SK-N-SH treated with all-trans-retinoic acid at 6 μM for 48 hours (cell line): ENCODE measurements at regions not wholly inside any gene's neighbourhood (a gene's known extent, or its start where the extent isn't known, plus 50 kb on each side); places are given as distances from the start of the nearest gene placed in this dataset.

Experiments
- ATAC-seq: fragments of 200-7000 bp; cut with Tn5 transposase; 3 replicates; pipeline ENCODE4 v1.9.1; 2020; ENCODE audit warnings: mild to moderate bottlenecking, moderate library complexity
- ARNTL ChIP-seq: fragments of 450-650 bp; formaldehyde crosslinking; IDR thresholded peaks from 2 replicates; pipeline ENCODE4 v1.5.0; 2020; ENCODE audit warnings: low read depth, mild to moderate bottlenecking, moderate library complexity, borderline replicate concordance
- BACH2 ChIP-seq: fragments of 250-450 bp; sonication (Bioruptor Pico); IDR thresholded peaks from 2 replicates; pipeline ENCODE4 v1.9.0; 2021; ENCODE audit warnings: mild to moderate bottlenecking, borderline replicate concordance
- CREB5 ChIP-seq: fragments of 250-450 bp; sonication (Bioruptor Pico); IDR thresholded peaks from 2 replicates; pipeline ENCODE4 v1.5.1; 2020; ENCODE audit warnings: low read depth, mild to moderate bottlenecking, moderate library complexity
- CSDC2 ChIP-seq: fragments of 250-450 bp; sonication (Bioruptor Pico); IDR thresholded peaks from 2 replicates; pipeline ENCODE4 v1.5.0; 2020; ENCODE audit warnings: mild to moderate bottlenecking, moderate library complexity
- CSRNP3 ChIP-seq: fragments of 250-450 bp; sonication (Bioruptor Pico); IDR thresholded peaks from 2 replicates; pipeline ENCODE4 v1.5.1; 2021; ENCODE audit warnings: mild to moderate bottlenecking, moderate library complexity
- ESRRG ChIP-seq: fragments of 250-450 bp; sonication (Bioruptor Pico); IDR thresholded peaks from 2 replicates; pipeline ENCODE4 v1.6.1; 2021; ENCODE audit warnings: mild to moderate bottlenecking
- GLIS3 ChIP-seq: fragments of 250-450 bp; sonication (Bioruptor Pico); IDR thresholded peaks from 2 replicates; pipeline ENCODE4 v1.5.0; 2020; ENCODE audit warnings: mild to moderate bottlenecking, moderate library complexity
- ISL1 ChIP-seq: fragments of 250-450 bp; sonication (Bioruptor Pico); IDR thresholded peaks from 2 replicates; pipeline ENCODE4 v2.1.2; 2022; ENCODE audit warnings: mild to moderate bottlenecking, moderate library complexity
- OSR1 ChIP-seq: fragments of 250-450 bp; sonication (Bioruptor Pico); IDR thresholded peaks from 2 replicates; pipeline ENCODE4 v1.8.0; 2022; ENCODE audit warnings: moderate library complexity, mild to moderate bottlenecking, inconsistent platforms
- PATZ1 ChIP-seq: fragments of 250-450 bp; sonication (Bioruptor Pico); IDR thresholded peaks from 2 replicates; pipeline ENCODE4 v1.8.0; 2020; ENCODE audit warnings: mild to moderate bottlenecking, moderate library complexity, borderline replicate concordance
- POU6F1 ChIP-seq: fragments of 250-450 bp; sonication (Bioruptor Pico); IDR thresholded peaks from 2 replicates; pipeline ENCODE4 v1.8.0; 2021; ENCODE audit warnings: low read depth, mild to moderate bottlenecking, moderate library complexity, borderline replicate concordance
- PPARA ChIP-seq: fragments of 250-450 bp; sonication (Bioruptor Pico); IDR thresholded peaks from 2 replicates; pipeline ENCODE4 v1.5.0; 2020; ENCODE audit warnings: mild to moderate bottlenecking, borderline replicate concordance
- RARB ChIP-seq: fragments of 250-450 bp; sonication (Bioruptor Pico); IDR thresholded peaks from 2 replicates; pipeline ENCODE4 v1.8.0; 2021; ENCODE audit warnings: mild to moderate bottlenecking, moderate library complexity
- SNAI2 ChIP-seq: fragments of 250-450 bp; sonication (Bioruptor Pico); IDR thresholded peaks from 2 replicates; pipeline ENCODE4 v1.5.0; 2020; ENCODE audit warnings: mild to moderate bottlenecking, moderate library complexity
- TCF4 ChIP-seq: fragments of 250-450 bp; sonication (Bioruptor Pico); IDR thresholded peaks from 2 replicates; pipeline ENCODE4 v1.8.0; 2021; ENCODE audit warnings: mild to moderate bottlenecking, moderate library complexity, borderline replicate concordance
- TOX ChIP-seq: fragments of 250-450 bp; sonication (Bioruptor Pico); IDR thresholded peaks from 2 replicates; pipeline ENCODE4 v1.8.0; 2021; ENCODE audit warnings: mild to moderate bottlenecking, moderate library complexity, borderline replicate concordance
- TSHZ2 ChIP-seq: fragments of 250-450 bp; sonication (Bioruptor Pico); IDR thresholded peaks from 2 replicates; pipeline ENCODE4 v1.5.0; 2020; ENCODE audit warnings: mild to moderate bottlenecking, moderate library complexity
- ZC3H10 ChIP-seq: fragments of 250-450 bp; sonication (Bioruptor Pico); IDR thresholded peaks from 2 replicates; pipeline ENCODE4 v1.5.1; 2021; ENCODE audit warnings: mild to moderate bottlenecking, moderate library complexity
- ZFP3 ChIP-seq: fragments of 250-450 bp; sonication (Bioruptor Pico); IDR thresholded peaks from 2 replicates; pipeline ENCODE4 v1.5.0; 2020; ENCODE audit warnings: mild to moderate bottlenecking, moderate library complexity
- ZFP30 ChIP-seq: fragments of 450-650 bp; formaldehyde crosslinking; IDR thresholded peaks from 2 replicates; pipeline ENCODE4 v1.5.0; 2022; ENCODE audit warnings: mild to moderate bottlenecking, moderate library complexity
- ZNF565 ChIP-seq: fragments of 450-650 bp; formaldehyde crosslinking; conservative IDR thresholded peaks from 2 replicates; pipeline ENCODE4 v1.5.0; 2020; ENCODE audit warnings: low read depth, mild to moderate bottlenecking, moderate library complexity
- ZNF8 ChIP-seq: fragments of 450-650 bp; formaldehyde crosslinking; IDR thresholded peaks from 2 replicates; pipeline ENCODE4 v1.5.0; 2020; ENCODE audit warnings: mild to moderate bottlenecking, moderate library complexity

- no peak for TF ChIP-seq ZFP3 (CRISPR knock-in tag)
- no peak for TF ChIP-seq ISL1 (CRISPR knock-in tag)
- TF ChIP-seq ESRRG (CRISPR knock-in tag) = no peak
- no peak for TF ChIP-seq GLIS3 (CRISPR knock-in tag)
- TF ChIP-seq ZC3H10 (CRISPR knock-in tag) = no peak
- no peak for TF ChIP-seq PPARA (CRISPR knock-in tag)
- no peak for TF ChIP-seq ZFP30
- no peak for TF ChIP-seq RARB
- no peak for TF ChIP-seq TCF4 (CRISPR knock-in tag)
- TF ChIP-seq ZNF8 (CRISPR knock-in tag) = no peak
- TF ChIP-seq SNAI2 (CRISPR knock-in tag) = no peak
- no peak for TF ChIP-seq OSR1 (CRISPR knock-in tag)
- TF ChIP-seq PATZ1 (CRISPR knock-in tag) = no peak
- no peak for TF ChIP-seq BACH2 (CRISPR knock-in tag)
- TF ChIP-seq ARNTL = no peak
- TF ChIP-seq TSHZ2 = no peak
- no peak for TF ChIP-seq CSRNP3 (CRISPR knock-in tag)
- TF ChIP-seq CSDC2 (CRISPR knock-in tag) = no peak
- ATAC-seq = no peak
Observed at GRCh38 chr2:194411221-194411620, 1245.8 kb upstream of the SLC39A10 start.

- no peak for ATAC-seq
- TF ChIP-seq POU6F1 (CRISPR knock-in tag) = no peak
- no peak for TF ChIP-seq ZFP30
- TF ChIP-seq TOX = no peak
- no peak for TF ChIP-seq GLIS3 (CRISPR knock-in tag)
- no peak for TF ChIP-seq ZNF8 (CRISPR knock-in tag)
- no peak for TF ChIP-seq ZC3H10 (CRISPR knock-in tag)
- no peak for TF ChIP-seq OSR1 (CRISPR knock-in tag)
- TF ChIP-seq ESRRG (CRISPR knock-in tag) = no peak
- TF ChIP-seq, all 23 proteins: peak for 0
Observed at GRCh38 chr2:194395818-194396217, 1261.2 kb upstream of the SLC39A10 start.

- no peak for ATAC-seq
Observed at GRCh38 chr2:194385376-194385775, 1271.7 kb upstream of the SLC39A10 start.

More at GRCh38 chr2:194385376-194385775, 1271.7 kb upstream of the SLC39A10 start:
- TF ChIP-seq CSDC2 (CRISPR knock-in tag) = no peak
- TF ChIP-seq ZNF565 (CRISPR knock-in tag) = no peak
- no peak for TF ChIP-seq SNAI2 (CRISPR knock-in tag)
- no peak for TF ChIP-seq GLIS3 (CRISPR knock-in tag)
- no peak for TF ChIP-seq PPARA (CRISPR knock-in tag)
- TF ChIP-seq CREB5 (CRISPR knock-in tag) = no peak
- TF ChIP-seq ZC3H10 (CRISPR knock-in tag) = no peak
- no peak for TF ChIP-seq TSHZ2
